ENCODE measurements at regions not wholly inside any gene's neighbourhood (a gene's known extent, or its start where the extent isn't known, plus 50 kb on each side); places are given as distances from the start of the nearest gene placed in this dataset.
"Not testable (repeated sequence)": the region's sequence is repeated elsewhere in the genome, so short reads cannot be mapped to it uniquely, and the experiment has no call there.

DNA sequence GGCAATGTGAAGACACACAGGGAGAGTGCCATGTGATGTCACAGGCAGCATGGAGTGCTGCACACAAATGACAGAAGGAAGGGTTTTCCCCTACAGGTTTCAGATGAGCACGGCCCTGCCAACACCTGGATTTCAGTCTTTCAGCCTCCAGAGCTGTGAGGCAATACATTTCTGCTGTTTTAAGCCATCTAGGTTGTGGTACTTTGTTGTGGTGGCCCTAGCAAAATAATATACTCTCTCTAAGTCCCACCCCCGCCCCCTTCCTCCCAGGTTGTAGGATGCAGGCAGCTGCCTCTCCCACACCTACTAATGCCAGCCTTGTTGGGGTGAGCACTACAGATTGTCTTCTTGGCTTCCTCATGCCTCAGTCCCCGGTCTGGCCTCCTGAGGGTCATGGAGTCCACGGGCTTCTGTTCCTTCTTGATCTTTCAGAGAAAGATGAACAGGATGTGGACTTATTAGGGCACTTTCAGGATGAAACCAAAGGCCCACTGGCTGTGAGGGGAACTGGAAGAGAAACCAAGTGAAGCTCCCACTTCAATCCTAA lies 180.0 kb downstream of the CD47 start:
- no peak for DNase-seq (ENCODE audit: low read depth)
- no peak overlapping the region for H3K4me3 ChIP-seq (ENCODE audit: low read depth, low read length)
- TF ChIP-seq, protein P1, sequence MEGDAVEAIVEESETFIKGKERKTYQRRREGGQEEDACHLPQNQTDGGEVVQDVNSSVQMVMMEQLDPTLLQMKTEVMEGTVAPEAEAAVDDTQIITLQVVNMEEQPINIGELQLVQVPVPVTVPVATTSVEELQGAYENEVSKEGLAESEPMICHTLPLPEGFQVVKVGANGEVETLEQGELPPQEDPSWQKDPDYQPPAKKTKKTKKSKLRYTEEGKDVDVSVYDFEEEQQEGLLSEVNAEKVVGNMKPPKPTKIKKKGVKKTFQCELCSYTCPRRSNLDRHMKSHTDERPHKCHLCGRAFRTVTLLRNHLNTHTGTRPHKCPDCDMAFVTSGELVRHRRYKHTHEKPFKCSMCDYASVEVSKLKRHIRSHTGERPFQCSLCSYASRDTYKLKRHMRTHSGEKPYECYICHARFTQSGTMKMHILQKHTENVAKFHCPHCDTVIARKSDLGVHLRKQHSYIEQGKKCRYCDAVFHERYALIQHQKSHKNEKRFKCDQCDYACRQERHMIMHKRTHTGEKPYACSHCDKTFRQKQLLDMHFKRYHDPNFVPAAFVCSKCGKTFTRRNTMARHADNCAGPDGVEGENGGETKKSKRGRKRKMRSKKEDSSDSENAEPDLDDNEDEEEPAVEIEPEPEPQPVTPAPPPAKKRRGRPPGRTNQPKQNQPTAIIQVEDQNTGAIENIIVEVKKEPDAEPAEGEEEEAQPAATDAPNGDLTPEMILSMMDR (conservative IDR thresholded peaks at IDR 0.05; ENCODE audit: low read depth, low read length), result no peak

DNA sequence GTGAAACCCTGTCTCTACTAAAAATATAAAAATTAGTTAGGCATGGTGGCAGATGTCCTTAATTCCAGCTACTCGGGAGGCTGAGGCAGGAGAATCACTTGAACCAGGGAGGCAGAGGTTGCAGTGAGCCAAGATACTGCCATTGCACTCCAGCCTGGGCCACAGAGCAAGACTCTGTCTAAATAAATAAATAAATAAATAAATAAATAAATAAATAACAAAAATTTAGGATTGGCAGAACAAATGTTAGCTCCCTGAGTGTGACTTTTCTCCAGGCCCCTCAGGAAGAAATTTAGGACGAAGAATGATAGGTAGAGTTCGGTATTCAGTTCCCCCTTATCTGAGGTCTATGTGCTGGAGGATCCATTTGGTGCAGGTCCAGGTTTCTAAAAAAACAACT lies 181.2 kb downstream of the CD47 start:
- not testable (repeated sequence) for DNase-seq (ENCODE audit: low read depth); H3K4me3 ChIP-seq (ENCODE audit: low read depth, low read length)

DNA sequence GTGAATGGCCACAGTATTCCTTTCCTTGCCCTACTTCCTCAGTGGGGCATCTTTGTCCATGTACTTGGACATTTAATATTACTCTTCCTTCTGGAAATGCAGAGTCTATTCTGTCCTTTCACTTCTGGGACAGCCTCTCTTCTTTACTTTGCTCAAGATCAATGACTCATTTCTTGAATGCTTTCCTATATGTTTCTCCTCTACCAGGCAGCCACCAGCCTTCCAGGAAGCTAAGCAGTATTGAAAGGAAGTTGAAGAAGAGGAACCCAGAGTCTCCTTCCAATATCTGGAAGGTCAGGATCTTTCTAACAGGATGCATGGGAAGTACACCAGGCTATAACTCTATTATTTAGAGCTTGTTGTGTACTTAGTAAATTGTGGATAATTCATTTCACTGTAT lies 182.8 kb downstream of the CD47 start:
- TF ChIP-seq, protein P1 (conservative IDR thresholded peaks at IDR 0.05; ENCODE audit: low read depth, low read length), result no peak
- H3K4me3 ChIP-seq (ENCODE audit: low read depth, low read length), result no peak overlapping the region
- no peak for DNase-seq (ENCODE audit: low read depth)

DNA sequence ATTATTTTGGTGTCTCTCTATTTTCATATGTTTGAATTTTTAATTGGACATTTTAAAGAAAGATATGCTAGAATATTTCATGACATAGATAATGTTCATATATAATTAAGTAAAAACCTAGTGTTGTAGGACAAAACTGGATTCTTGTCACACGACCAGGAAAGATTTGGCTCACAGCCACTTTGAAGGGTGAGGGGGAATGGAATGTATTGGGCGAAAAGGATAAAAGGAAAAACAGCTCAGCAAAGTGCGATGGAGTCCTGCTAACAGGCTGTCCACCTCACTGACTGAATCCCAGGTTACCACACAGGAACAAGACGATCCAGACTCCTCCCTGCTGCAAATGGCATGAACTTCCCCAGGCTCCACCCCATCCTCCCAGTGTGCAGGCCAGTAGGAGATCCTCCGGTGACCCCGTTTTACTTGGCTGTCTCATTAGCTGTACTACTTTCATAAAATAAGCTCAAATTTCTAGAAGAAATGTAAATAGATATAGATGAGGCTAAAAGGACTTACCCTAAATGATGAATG lies 186.2 kb downstream of the CD47 start:
- H3K4me3 ChIP-seq (ENCODE audit: low read depth, low read length), result no peak overlapping the region
- DNase-seq (ENCODE audit: low read depth), result peak; percentile 26
- TF ChIP-seq, protein P1 (conservative IDR thresholded peaks at IDR 0.05; ENCODE audit: low read depth, low read length), result no peak

DNA sequence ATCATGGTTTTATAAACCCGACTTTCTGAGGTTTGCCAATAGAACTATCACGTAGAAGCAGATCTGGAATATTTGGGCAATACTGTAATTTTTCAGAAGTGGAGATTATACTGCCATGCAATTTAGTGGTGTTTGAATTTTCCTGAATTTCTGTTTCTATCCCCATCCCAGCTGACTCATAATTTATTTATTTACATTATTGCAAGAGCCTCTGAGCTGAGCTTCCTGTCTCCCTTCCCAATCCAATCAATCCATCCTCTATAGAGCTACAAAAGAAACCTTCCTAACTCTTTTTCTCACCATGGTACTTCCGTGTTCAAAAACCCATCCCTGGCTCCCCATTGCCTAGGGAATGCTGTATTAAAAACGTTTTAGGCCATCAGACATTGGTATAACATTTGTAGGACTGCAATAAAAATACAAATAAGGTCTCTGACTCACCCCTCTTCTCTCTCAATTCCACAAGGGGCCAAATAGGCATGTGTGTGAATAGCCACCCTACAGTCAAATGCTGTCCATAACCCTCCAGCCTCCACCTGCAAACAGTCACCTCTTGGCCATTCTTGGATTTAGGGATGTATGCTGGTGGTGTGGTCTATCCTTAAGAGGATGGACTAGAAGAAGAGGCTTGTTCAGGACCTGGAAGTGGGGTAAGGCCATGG lies 190.7 kb downstream of the CD47 start:
- no peak overlapping the region for H3K4me3 ChIP-seq (ENCODE audit: low read depth, low read length)
- TF ChIP-seq, protein P1 (conservative IDR thresholded peaks at IDR 0.05; ENCODE audit: low read depth, low read length), result no peak
- no peak for DNase-seq (ENCODE audit: low read depth)

DNA sequence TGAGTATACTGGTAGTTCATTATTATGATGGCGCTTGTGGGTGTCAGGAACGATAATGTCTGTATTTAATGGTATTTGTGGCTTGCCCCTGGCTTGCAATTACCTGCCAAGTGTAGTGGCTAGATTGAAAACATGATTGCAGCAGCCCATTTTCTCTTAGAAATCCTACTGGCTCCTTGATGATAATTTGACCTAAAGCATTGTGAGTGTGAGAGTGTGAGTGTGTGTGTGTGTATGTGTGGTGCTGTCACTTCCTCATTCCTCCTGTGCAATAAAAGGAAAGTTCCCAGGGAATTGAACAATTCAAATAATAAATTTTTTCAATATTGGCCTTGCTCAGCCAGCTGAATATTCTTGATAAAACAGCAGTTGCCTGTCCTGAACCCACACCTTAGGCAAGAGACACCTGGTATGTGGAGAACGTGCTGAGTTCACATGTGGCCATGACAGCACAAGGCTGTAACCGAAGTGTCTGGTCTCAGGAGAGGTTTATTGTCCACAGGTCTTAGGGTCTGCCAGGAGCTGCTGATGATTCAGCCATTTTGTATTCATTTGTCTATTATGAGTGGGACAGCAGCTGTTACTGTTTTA lies 193.3 kb downstream of the CD47 start:
- TF ChIP-seq, protein P1 (conservative IDR thresholded peaks at IDR 0.05; ENCODE audit: low read depth, low read length), result no peak
- H3K4me3 ChIP-seq (ENCODE audit: low read depth, low read length), result no peak overlapping the region
- no peak for DNase-seq (ENCODE audit: low read depth)

DNA sequence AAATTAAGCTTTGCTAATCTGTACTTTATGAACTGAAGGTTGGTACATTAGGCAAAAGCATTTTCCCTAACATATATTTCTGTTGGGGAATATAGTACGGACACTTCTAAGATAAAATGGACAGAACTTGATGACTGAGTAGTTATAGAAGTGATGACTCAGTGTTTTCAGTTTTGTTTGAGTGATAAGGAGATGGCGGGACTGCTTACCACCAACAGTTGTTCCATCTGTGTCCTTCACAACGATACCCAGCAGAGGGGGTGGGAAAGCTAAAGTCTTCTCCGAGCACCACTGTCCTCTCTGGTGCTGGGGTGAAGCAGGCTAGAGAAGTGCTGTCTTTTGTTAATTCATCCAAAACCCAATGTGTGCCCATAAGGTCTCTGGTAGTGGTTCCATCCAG lies 195.8 kb downstream of the CD47 start:
- no peak overlapping the region for H3K4me3 ChIP-seq (ENCODE audit: low read depth, low read length)
- no peak for DNase-seq (ENCODE audit: low read depth)
- TF ChIP-seq, protein P1 (conservative IDR thresholded peaks at IDR 0.05; ENCODE audit: low read depth, low read length), result no peak
